Liver (tissue), 8 donors: ENCODE measurements at regions not wholly inside any gene's neighbourhood (a gene's known extent, or its start where the extent isn't known, plus 50 kb on each side); places are given as distances from the start of the nearest gene placed in this dataset.
A peak's percentile ranks its signal among the peaks of the same experiment; 100 is the strongest.

Source experiments
- DNase-seq: peaks from one replicate; pipeline ENCODE4 v3.0.0-alpha.2; 2017; ENCODE audit warnings: low spot score
- H3K27ac ChIP-seq, 2 donors: one replicate each; pipeline ENCODE4 v1.7.0; 2013; ENCODE audit warnings: inconsistent platforms in 2 of 2, low read length in 2 of 2, control low read depth in 1 of 2, low read depth in 1 of 2, mild to moderate bottlenecking in 1 of 2
- H3K27me3 ChIP-seq, 4 donors: one replicate each; pipeline versions ENCODE4 v1.6.1 to v1.7.0; 2013; ENCODE audit warnings: low read length in 3 of 4, inconsistent platforms in 1 of 4, mild to moderate bottlenecking in 1 of 4, moderate library complexity in 1 of 4; ENCODE audit not compliant: control insufficient read depth in 4 of 4, insufficient read depth in 4 of 4
- H3K36me3 ChIP-seq, 4 donors: one replicate each; pipeline versions ENCODE4 v1.6.1 to v1.7.0; 2013; ENCODE audit warnings: low read length in 3 of 4, mild to moderate bottlenecking in 3 of 4, low read depth in 1 of 4, moderate library complexity in 1 of 4; ENCODE audit not compliant: control insufficient read depth in 4 of 4, insufficient read depth in 3 of 4
- H3K4me1 ChIP-seq, 4 donors: one replicate each; pipeline versions ENCODE4 v1.6.1 to v1.7.0; 2013; ENCODE audit warnings: low read length in 3 of 4, mild to moderate bottlenecking in 3 of 4, moderate library complexity in 1 of 4; ENCODE audit not compliant: control insufficient read depth in 4 of 4, insufficient read depth in 4 of 4
- H3K4me3 ChIP-seq, 3 donors: one replicate each; pipeline versions ENCODE4 v1.6.1 to v1.7.0; 2013; ENCODE audit warnings: low read length in 3 of 3, control low read depth in 1 of 3, low read depth in 1 of 3, mild to moderate bottlenecking in 1 of 3
- H3K9ac ChIP-seq, 2 donors: one replicate each; pipeline ENCODE4 v1.7.0; 2013; ENCODE audit warnings: low read length in 2 of 2, mild to moderate bottlenecking in 2 of 2, moderate library complexity in 2 of 2, control low read depth in 1 of 2, low read depth in 1 of 2
- H3K9me3 ChIP-seq, 4 donors: one replicate each; pipeline versions ENCODE4 v1.6.1 to v1.7.0; 2013; ENCODE audit warnings: low read length in 3 of 4; ENCODE audit not compliant: control insufficient read depth in 4 of 4
- ATF3 ChIP-seq: IDR thresholded peaks from 2 replicates; pipeline ENCODE4 v1.6.1; 2016; ENCODE audit warnings: antibody characterized with exemption
- CTCF ChIP-seq: fragments of 150-350 bp; IDR thresholded peaks from 2 replicates; pipeline ENCODE4 v1.5.1; 2017; ENCODE audit warnings: improper control_type of control experiment, low read depth, low read length; ENCODE audit not compliant: missing input control
- EGR1 ChIP-seq, 2 donors: IDR thresholded peaks; 2 replicates each; pipeline ENCODE4 v1.6.1; 2016 to 2018; ENCODE audit warnings: antibody characterized with exemption in 2 of 2, low read depth in 2 of 2
- FOXA1 ChIP-seq: IDR thresholded peaks from 2 replicates; pipeline ENCODE4 v1.6.1; 2016; ENCODE audit warnings: antibody characterized with exemption
- FOXA2 ChIP-seq: IDR thresholded peaks from 2 replicates; pipeline ENCODE4 v1.6.1; 2016; ENCODE audit warnings: antibody characterized with exemption
- GABPA ChIP-seq, 2 donors: IDR thresholded peaks in 1 of 2; conservative IDR thresholded peaks in 1 of 2; 2 replicates each; pipeline ENCODE4 v1.6.1; 2016; ENCODE audit warnings: antibody characterized with exemption in 2 of 2, mild to moderate bottlenecking in 1 of 2, moderate library complexity in 1 of 2
- HNF4A ChIP-seq, 2 donors: conservative IDR thresholded peaks; 2 replicates each; pipeline ENCODE4 v1.6.1; 2016; ENCODE audit warnings: antibody characterized with exemption in 2 of 2, mild to moderate bottlenecking in 2 of 2
- HNF4G ChIP-seq: IDR thresholded peaks from 2 replicates; pipeline ENCODE4 v1.6.1; 2016; ENCODE audit warnings: antibody characterized with exemption
- JUND ChIP-seq, 2 donors: IDR thresholded peaks; 2 replicates each; pipeline ENCODE4 v1.6.1; 2016; ENCODE audit warnings: antibody characterized with exemption in 2 of 2
- MAX ChIP-seq: IDR thresholded peaks from 2 replicates; pipeline ENCODE4 v1.6.1; 2016; ENCODE audit warnings: antibody characterized with exemption
- NR2F2 ChIP-seq: IDR thresholded peaks from 2 replicates; pipeline ENCODE4 v1.6.1; 2016; ENCODE audit warnings: antibody characterized with exemption
- REST ChIP-seq: IDR thresholded peaks from 2 replicates; pipeline ENCODE4 v1.6.1; 2016; ENCODE audit warnings: antibody characterized with exemption, mild to moderate bottlenecking
- RXRA ChIP-seq, 2 donors: IDR thresholded peaks; 2 replicates each; pipeline ENCODE4 v1.6.1; 2017 to 2018; ENCODE audit warnings: antibody characterized with exemption in 2 of 2, mild to moderate bottlenecking in 1 of 2
- SP1 ChIP-seq: IDR thresholded peaks from 2 replicates; pipeline ENCODE4 v1.6.1; 2018; ENCODE audit warnings: antibody characterized with exemption, mild to moderate bottlenecking
- TAF1 ChIP-seq: conservative IDR thresholded peaks from 2 replicates; pipeline ENCODE4 v1.6.1; 2016; ENCODE audit warnings: antibody characterized with exemption, mild to moderate bottlenecking
- YY1 ChIP-seq: IDR thresholded peaks from 2 replicates; pipeline ENCODE4 v1.6.1; 2016; ENCODE audit warnings: antibody characterized with exemption, mild to moderate bottlenecking
- ZBTB33 ChIP-seq: IDR thresholded peaks from 2 replicates; pipeline ENCODE4 v1.6.1; 2016; ENCODE audit warnings: antibody characterized with exemption
- WGBS: extraction: QIAGEN DNeasy Blood & Tissue Kit; methylation state at CpG from one replicate; pipeline ENCODE4 v1.1.7; 2013; 5-methylcytosine and 5-hydroxymethylcytosine counted together
- donor health status: healthy.
- donor health status: healthy.
- donor health status: healthy.
- donor health status: healthy.
- donor health status: healthy.

GRCh38 chr11:69940246-69940610, 121.0 kb upstream of the FGF3 start:
- no peaks in the 10 kb centered on the region for H3K27me3 ChIP-seq
- H3K9ac ChIP-seq, result no peak overlapping the region
- H3K4me3 ChIP-seq, result no peak overlapping the region
- peaks cover 0 to 10% (median 1%) of the 10 kb centered on the region in 4 donors for H3K4me1 ChIP-seq
- WGBS, result 72% methylated on average over 6 of the region's 6 CpGs
- DNase-seq, result no peak
- TF ChIP-seq FOXA1, result no peak
- TF ChIP-seq HNF4A (conservative IDR thresholded peaks at IDR 0.05), result no peak
- no peak for TF ChIP-seq RXRA (IDR thresholded peaks at IDR 0.05)
- TF ChIP-seq HNF4G, result no peak
- no peak for TF ChIP-seq CTCF
- TF ChIP-seq JUND (IDR thresholded peaks at IDR 0.05), result no peak
- no peaks in the 10 kb centered on the region for H3K36me3 ChIP-seq
- peak overlapping the region; percentile 15 to 37 for H3K27ac ChIP-seq
- no peaks in the 10 kb centered on the region for H3K9me3 ChIP-seq

GRCh38 chr11:69941546-69942332, 122.5 kb upstream of the FGF3 start:
- Histone ChIP-seq H3K27me3 (no peaks in the 10 kb centered on the region), H3K9ac (no peak overlapping the region), H3K9me3 (no peaks in the 10 kb centered on the region), H3K36me3 (no peaks in the 10 kb centered on the region), H3K4me1 (peaks cover 0 to 10% (median 1%) of the 10 kb centered on the region in 4 donors), H3K4me3 (no peak overlapping the region), H3K27ac (no peak overlapping the region)
- no peak for TF ChIP-seq FOXA2
- TF ChIP-seq GABPA (IDR thresholded peaks at IDR 0.05 in 1 of 2, conservative IDR thresholded peaks at IDR 0.05 in 1 of 2), result no peak
- no peak for DNase-seq
- WGBS, result 83% methylated on average over 15 of the region's 15 CpGs

GRCh38 chr11:69942333-69942820, 123.2 kb upstream of the FGF3 start:
- no peak for DNase-seq
- peaks cover 0 to 10% (median 1%) of the 10 kb centered on the region in 4 donors for H3K4me1 ChIP-seq
- TF ChIP-seq ZBTB33 (no peak), FOXA1 (no peak), SP1 (no peak), RXRA (IDR thresholded peaks at IDR 0.05) (no peak), TAF1 (no peak), GABPA (IDR thresholded peaks at IDR 0.05 in 1 of 2, conservative IDR thresholded peaks at IDR 0.05 in 1 of 2) (no peak), NR2F2 (no peak), HNF4G (no peak), YY1 (no peak), EGR1 (IDR thresholded peaks at IDR 0.05; ENCODE audit: low read depth in 2 of 2) (no peak), HNF4A (conservative IDR thresholded peaks at IDR 0.05) (no peak), ATF3 (no peak), CTCF (no peak), MAX (no peak), FOXA2 (no peak), REST (no peak)

More at GRCh38 chr11:69942333-69942820, 123.2 kb upstream of the FGF3 start:
- 91% methylated on average over 9 of the region's 9 CpGs for WGBS
- H3K27me3 ChIP-seq, result no peaks in the 10 kb centered on the region
- H3K27ac ChIP-seq, result no peak overlapping the region
- H3K4me3 ChIP-seq, result no peak overlapping the region
- no peaks in the 10 kb centered on the region for H3K36me3 ChIP-seq
- no peak overlapping the region for H3K9ac ChIP-seq
- H3K9me3 ChIP-seq, result no peaks in the 10 kb centered on the region
